Right lobe of liver (tissue), 4 donors: ENCODE measurements at regions not wholly inside any gene's neighbourhood (a gene's known extent, or its start where the extent isn't known, plus 50 kb on each side); places are given as distances from the start of the nearest gene placed in this dataset.

ENCODE experiments used
- POLR2A ChIP-seq: fragments of 450-650 bp; IDR thresholded peaks from one replicate; pipeline ENCODE4 v1.6.1; 2017; ENCODE audit warnings: antibody characterized with exemption, mild to moderate bottlenecking
- TF ChIP-seq, protein P1 (sequence below), 4 donors: fragments of 200-600 bp in 3 of 4; fragments of 450-650 bp in 1 of 4; IDR thresholded peaks; one replicate each; pipeline versions ENCODE4 v1.5.1 to v1.8.0; 2016 to 2022; ENCODE audit warnings: antibody characterized with exemption in 4 of 4, mild to moderate bottlenecking in 2 of 4
- donor health status: DM: no; HTN: no; CAD: no.
- donor health status: DM: no; HTN: no; CAD: no.
- donor health status: DM: no; HTN: yes; CAD: no.

DNA sequence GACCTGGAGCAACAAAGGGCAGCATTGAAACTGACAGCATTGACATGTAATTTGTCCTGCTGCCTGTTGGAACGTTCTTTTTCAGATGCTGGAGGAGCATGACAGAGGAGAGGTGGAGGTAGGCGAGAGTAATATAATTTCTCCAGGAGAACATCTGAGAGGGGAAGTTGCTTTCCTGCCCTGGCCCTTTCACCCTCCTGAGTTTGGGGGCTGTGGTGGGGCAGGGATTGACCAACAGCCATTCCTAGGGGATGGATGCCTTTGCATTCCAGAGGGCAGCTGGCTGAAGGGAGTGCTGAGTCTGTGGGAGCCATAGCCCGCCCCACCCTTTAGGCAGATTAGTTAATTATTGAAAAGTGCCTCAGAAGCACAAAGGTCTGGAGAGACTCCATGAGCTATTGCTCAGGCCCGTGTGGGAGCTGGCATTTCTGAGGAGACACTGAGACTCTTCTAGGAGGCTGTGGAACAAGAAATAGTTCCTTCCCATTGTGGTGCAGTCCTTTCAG lies 73.5 kb downstream of the ARF6 start:
- peak; percentile 49 for TF ChIP-seq POLR2A
- TF ChIP-seq, protein P1, sequence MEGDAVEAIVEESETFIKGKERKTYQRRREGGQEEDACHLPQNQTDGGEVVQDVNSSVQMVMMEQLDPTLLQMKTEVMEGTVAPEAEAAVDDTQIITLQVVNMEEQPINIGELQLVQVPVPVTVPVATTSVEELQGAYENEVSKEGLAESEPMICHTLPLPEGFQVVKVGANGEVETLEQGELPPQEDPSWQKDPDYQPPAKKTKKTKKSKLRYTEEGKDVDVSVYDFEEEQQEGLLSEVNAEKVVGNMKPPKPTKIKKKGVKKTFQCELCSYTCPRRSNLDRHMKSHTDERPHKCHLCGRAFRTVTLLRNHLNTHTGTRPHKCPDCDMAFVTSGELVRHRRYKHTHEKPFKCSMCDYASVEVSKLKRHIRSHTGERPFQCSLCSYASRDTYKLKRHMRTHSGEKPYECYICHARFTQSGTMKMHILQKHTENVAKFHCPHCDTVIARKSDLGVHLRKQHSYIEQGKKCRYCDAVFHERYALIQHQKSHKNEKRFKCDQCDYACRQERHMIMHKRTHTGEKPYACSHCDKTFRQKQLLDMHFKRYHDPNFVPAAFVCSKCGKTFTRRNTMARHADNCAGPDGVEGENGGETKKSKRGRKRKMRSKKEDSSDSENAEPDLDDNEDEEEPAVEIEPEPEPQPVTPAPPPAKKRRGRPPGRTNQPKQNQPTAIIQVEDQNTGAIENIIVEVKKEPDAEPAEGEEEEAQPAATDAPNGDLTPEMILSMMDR (IDR thresholded peaks at IDR 0.05), result peak in 1 of 4 donors; percentile 20
